ENCODE measurements at regions not wholly inside any gene's neighbourhood (a gene's known extent, or its start where the extent isn't known, plus 50 kb on each side); places are given as distances from the start of the nearest gene placed in this dataset.

- H3K27ac ChIP-seq = no peak overlapping the region
- no peak overlapping the region for H3K4me3 ChIP-seq
- 62 to 82% (median 75%) methylated on average over 4 of the region's 4 CpGs for WGBS, 3 donors
- DNase-seq (no peak), ATAC-seq (no peak)
- intact Hi-C loops (cut with DNase I) = no loop called here
- no peaks in the 10 kb centered on the region for H3K9me3 ChIP-seq
- no peaks in the 10 kb centered on the region for H3K36me3 ChIP-seq (ENCODE audit: insufficient read depth in 1 of 2, low read depth in 1 of 2)
- no peaks in the 10 kb centered on the region for H3K4me1 ChIP-seq
- no peaks in the 10 kb centered on the region for H3K27me3 ChIP-seq (ENCODE audit: insufficient read depth in 3 of 3, low read length in 2 of 3)
- no peak for TF ChIP-seq CTCF (IDR thresholded peaks at IDR 0.05)
Observed at GRCh38 chr14:65210118-65210821, 108.0 kb upstream of the MAX start.

- TF ChIP-seq CTCF (IDR thresholded peaks at IDR 0.05) = no peak
- H3K4me1 ChIP-seq = no peaks in the 10 kb centered on the region
- intact Hi-C loops (cut with DNase I) = no loop called here
- no peaks in the 10 kb centered on the region for H3K27me3 ChIP-seq (ENCODE audit: insufficient read depth in 3 of 3, low read length in 2 of 3)
- no peaks in the 10 kb centered on the region for H3K36me3 ChIP-seq (ENCODE audit: insufficient read depth in 1 of 2, low read depth in 1 of 2)
- ATAC-seq (no peak), DNase-seq (no peak)
- no peak overlapping the region for H3K27ac ChIP-seq
- no peak overlapping the region for H3K4me3 ChIP-seq
- no peaks in the 10 kb centered on the region for H3K9me3 ChIP-seq
Observed at GRCh38 chr14:65210822-65211182, 108.5 kb upstream of the MAX start.

- H3K4me3 ChIP-seq = no peak overlapping the region
- intact Hi-C loops (cut with DNase I) = no loop called here
- no peaks in the 10 kb centered on the region for H3K9me3 ChIP-seq
- ATAC-seq (no peak), DNase-seq (no peak)
- no peak overlapping the region for H3K27ac ChIP-seq
- no peak for TF ChIP-seq CTCF (IDR thresholded peaks at IDR 0.05)
- H3K4me1 ChIP-seq = no peaks in the 10 kb centered on the region
- H3K27me3 ChIP-seq (ENCODE audit: insufficient read depth in 3 of 3, low read length in 2 of 3) = no peaks in the 10 kb centered on the region
- 69 to 70% (median 70%) methylated on average over 3 of the region's 3 CpGs for WGBS, 3 donors
- no peaks in the 10 kb centered on the region for H3K36me3 ChIP-seq (ENCODE audit: insufficient read depth in 1 of 2, low read depth in 1 of 2)
Observed at GRCh38 chr14:65211341-65211987, 109.1 kb upstream of the MAX start.

- H3K9me3 ChIP-seq = no peaks in the 10 kb centered on the region
- no peaks in the 10 kb centered on the region for H3K4me1 ChIP-seq
- intact Hi-C loops (cut with DNase I) = no loop called here
- no peaks in the 10 kb centered on the region for H3K36me3 ChIP-seq (ENCODE audit: insufficient read depth in 1 of 2, low read depth in 1 of 2)
- ATAC-seq = no peak
- no peak overlapping the region for H3K27ac ChIP-seq
- no peaks in the 10 kb centered on the region for H3K27me3 ChIP-seq (ENCODE audit: insufficient read depth in 3 of 3, low read length in 2 of 3)
- H3K4me3 ChIP-seq = no peak overlapping the region
- no peak for DNase-seq
- no peak for TF ChIP-seq CTCF (IDR thresholded peaks at IDR 0.05)
Observed at GRCh38 chr14:65213316-65213715, 111.0 kb upstream of the MAX start.

GRCh38 chr14:65214741-65215140, 112.4 kb upstream of the MAX start:
- no peak for ATAC-seq
- intact Hi-C loops (cut with DNase I) = no loop called here
- no peak for DNase-seq
- Histone ChIP-seq H3K27me3 (ENCODE audit: insufficient read depth in 3 of 3, low read length in 2 of 3) (no peaks in the 10 kb centered on the region), H3K9me3 (no peaks in the 10 kb centered on the region), H3K36me3 (ENCODE audit: insufficient read depth in 1 of 2, low read depth in 1 of 2) (no peaks in the 10 kb centered on the region), H3K4me1 (no peaks in the 10 kb centered on the region), H3K27ac (no peak overlapping the region), H3K4me3 (no peak overlapping the region)
- 56 to 81% (median 68%) methylated on average over 2 of the region's 2 CpGs for WGBS, 3 donors
- TF ChIP-seq CTCF (IDR thresholded peaks at IDR 0.05) = no peak

Measured in psoas muscle (tissue), 7 donors.